ENCODE measurements at regions not wholly inside any gene's neighbourhood (a gene's known extent, or its start where the extent isn't known, plus 50 kb on each side); places are given as distances from the start of the nearest gene placed in this dataset.
"Not testable (repeated sequence)": the region's sequence is repeated elsewhere in the genome, so short reads cannot be mapped to it uniquely, and the experiment has no call there.

- DNase-seq (ENCODE audit: low read depth): no peak
These were observed 51.5 kb upstream of the DDR1 start for GRCh38 chr6:30832864-30833263.

- DNase-seq (ENCODE audit: low read depth): no peak
These were observed 53.9 kb upstream of the DDR1 start for GRCh38 chr6:30830438-30830837.

- DNase-seq (ENCODE audit: low read depth): no peak
These were observed 54.6 kb upstream of the DDR1 start for GRCh38 chr6:30829639-30830255.

GRCh38 chr6:30829033-30829432 lies 55.3 kb upstream of the DDR1 start:
- DNase-seq (ENCODE audit: low read depth): no peak

DNA sequence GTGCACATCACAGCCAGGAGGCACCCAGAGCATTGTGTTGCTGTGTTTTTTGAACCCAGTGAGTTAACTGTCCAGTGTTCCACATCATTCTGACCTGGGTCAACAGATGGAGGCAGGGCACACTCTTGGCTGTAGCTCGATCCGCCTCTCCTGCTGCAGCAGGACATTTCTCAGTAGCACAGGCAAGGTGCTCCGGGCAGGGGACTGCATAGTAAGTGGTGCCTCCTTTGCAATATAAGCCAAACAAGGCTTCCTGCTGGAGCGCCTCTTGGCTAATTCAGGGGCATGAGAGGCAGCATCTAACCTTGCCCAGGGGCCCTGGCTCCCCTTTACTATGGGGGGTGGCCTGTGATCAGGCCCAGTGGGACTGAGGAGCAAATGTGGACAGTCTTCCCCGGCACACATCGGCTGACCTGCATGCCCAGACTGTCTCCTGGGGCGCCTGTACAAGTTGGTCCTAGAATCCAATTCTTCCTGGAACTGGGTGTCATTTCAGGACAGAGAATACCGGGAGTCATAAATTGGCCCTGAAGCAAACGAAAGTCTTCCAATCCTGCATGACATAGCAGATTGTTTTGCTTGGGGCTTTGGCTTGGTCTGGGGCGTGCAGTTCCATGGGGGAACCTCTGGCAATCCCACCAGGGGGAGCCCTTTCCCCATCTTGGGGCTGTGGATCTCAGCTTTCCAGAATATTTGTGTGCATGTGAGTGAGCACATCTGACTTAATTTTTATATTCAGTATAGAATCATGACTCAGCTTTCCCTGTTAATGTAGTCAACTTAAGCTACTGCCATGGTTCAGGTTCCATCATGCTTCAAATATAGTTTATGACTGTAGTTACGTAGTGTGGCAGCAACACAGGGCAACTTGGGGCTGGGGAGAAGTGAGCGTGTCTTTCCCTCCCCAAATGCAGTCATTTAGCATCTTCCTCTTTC lies 56.0 kb upstream of the DDR1 start:
- peak; percentile 78 for DNase-seq (ENCODE audit: low read depth)

GRCh38 chr6:30826961-30827342 lies 57.4 kb upstream of the DDR1 start:
- DNase-seq (ENCODE audit: low read depth): no peak

DNA sequence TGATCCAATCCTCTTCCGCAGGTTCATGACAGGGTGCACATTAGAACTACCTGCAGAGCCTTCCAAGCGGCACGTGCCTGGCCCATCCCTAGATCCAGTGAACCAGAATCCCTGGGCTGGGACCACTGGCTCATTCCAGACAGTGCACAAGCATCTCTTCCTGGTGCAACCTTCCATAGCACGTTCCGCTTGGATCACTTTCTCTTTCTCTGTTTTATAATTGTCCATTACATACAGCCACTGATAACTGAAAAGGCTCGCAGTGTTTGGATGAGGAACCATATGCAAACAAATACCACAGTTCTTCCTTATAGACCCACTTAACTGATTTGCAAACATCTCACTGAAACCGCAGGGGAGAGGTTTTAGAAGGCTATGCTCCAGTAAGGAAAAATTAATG lies 59.6 kb upstream of the DDR1 start:
- no peak for DNase-seq (ENCODE audit: low read depth)

DNA sequence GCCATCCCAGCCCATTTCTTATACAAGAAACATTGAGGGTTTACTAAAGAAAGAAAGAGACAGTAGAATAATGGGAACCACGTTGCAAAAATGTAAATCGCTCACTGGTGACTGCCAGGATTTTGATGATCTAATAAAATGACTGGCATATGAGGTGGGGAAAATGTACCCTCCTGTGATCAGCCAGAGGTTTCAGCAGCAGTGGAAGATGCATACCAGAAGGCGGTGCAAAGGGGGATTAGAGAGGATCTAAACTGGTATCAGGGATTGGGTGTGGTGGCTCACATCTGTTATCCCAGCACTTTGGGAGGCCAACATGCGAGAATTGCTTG lies 60.8 kb upstream of the DDR1 start:
- DNase-seq (ENCODE audit: low read depth): no peak

DNA sequence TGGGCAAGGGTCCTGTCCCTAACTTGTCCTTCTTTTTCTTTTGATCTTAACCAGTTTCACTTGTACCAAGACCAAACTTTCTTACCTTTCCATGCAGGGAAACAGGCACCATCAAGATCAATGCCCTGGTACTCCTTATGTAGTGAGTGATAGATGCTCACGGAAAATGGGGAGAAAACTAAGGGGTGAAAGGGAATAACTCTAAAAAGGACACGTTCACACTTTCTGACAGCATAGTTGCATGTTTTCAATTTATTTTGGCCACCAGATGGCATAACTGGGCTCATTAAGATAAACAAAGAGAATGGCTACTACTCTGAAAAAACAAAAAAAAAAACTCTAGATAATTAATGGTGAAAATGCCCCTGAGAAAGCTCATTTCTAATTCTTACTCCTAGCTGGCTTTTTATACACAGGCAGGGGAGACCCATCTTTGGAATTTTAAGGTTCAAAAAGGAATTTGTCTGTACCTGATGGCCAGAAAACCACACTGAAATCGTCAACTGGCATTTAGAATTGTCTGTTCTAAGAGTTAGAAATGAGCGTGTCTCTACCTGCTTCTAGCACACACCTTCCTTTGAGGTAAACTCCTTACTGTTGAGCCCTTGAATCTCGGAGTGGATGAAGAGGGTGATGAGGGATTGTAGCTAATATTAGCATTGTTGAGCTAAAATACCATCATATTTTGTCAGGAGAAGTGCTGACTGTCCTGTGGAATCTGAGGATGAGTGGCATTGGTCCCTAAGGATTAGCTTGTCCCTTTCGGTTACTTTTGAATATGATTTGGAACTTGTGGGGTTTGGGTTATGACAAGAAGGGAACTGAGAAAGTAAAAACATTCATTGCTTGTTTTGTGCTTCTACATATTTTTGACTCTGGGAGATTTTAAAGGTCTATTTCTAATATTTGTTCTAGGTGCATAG lies 62.2 kb upstream of the DDR1 start:
- no peak for DNase-seq (ENCODE audit: low read depth)

DNA sequence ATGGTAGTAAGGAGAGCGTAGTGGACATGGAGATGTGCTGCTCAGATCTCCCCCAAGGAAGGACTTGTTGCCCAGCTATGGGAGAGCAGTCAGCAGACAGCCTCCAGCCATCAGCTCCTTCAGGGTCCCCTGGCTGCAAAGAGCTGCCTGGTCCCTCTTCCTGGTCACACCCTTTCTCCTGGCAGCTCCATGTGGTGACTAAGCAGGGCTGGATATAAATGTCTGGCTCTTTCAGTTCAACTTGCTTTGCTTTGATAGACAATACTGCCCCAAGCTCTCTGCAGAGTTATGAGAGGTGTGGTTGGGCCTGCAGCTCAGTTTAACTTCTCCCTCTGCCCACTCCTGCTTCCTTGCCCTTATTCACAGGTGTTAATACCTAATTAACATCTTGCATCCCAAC lies 64.1 kb upstream of the DDR1 start:
- DNase-seq (ENCODE audit: low read depth): peak; percentile 69

- DNase-seq (ENCODE audit: low read depth): no peak
These were observed 64.9 kb upstream of the DDR1 start for GRCh38 chr6:30819297-30819917.

- peak; percentile 62 for DNase-seq (ENCODE audit: low read depth)
These were observed 65.9 kb upstream of the DDR1 start for GRCh38 chr6:30818391-30818841.

DNA sequence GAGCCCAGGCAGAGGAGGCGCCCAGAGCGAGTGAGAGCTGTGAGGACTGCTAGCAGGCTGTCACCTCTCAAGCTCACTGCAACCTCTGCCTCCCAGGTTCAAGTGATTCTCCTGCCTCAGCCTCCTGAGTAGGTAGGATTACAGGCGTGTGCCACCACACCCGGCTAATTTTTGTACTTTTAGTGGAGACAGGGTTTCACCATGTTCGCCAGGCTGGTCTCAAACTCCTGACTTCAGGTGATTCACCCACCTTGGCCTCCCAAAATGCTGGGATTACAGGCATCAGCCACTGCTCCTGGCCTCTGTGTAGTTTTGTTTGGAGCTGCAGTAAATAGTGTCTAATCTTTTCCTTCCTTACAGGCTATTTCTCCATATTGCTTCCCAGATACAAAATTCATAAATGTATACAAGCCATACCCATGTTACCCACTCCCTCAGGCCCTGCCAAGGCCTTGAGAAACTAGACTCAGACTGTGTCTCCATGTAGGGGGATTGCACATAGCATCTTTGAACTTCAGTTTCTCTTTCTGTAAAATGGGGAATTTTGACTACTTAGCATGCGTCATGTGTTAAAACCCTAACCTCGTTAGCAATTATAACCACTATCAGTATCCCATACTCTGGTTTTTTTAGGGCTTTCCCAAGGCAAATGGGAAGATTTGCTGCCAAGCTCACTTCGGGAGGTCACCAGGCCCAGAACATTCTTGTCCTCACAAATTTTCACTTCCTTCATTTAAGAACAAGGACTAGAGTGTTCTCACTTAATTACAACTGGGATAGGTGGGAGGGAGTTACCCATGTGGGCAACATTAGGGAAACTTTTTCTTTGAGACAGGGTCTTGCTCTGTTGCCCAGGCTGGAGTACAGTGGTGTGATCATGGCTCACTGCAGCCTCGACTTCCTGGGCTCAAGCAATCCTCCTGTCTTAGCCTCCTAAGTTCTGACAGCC lies 67.3 kb upstream of the DDR1 start:
- no peak for DNase-seq (ENCODE audit: low read depth)

GRCh38 chr6:30816296-30816695 lies 68.0 kb upstream of the DDR1 start:
- not testable (repeated sequence) for DNase-seq (ENCODE audit: low read depth)

DNA sequence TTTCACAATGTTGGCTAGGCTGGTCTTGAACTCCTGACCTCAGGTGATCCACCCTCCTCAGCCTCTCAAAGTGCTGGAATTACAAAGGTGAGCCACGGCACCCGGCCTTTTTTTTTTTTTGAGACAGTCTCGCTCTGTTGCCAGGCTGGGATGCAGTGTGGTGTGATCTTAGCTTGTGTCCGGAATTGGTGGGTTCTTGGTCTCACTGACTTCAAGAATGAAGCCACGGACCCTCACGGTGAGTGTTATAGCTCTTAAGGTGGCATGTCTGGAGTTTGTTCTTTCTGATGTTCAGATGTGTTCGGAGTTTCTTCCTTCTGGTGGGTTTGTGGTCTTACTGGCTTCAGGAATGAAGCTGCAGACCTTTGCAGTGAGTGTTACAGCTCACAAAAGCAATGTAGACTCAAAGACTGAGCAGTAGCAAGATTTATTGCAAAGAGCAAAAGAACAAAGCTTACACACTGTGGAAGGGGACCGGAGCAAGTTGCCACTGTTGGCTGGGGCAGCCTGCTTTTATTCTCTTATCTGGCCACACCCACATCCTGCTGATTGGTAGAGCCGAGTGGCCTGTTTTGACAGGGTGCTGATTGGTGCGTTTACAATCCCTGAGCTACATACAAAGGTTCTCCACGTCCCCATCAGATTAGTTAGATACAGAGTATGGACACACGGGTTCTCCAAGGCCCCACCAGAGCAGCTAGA lies 69.1 kb upstream of the DDR1 start:
- not testable (repeated sequence) for DNase-seq (ENCODE audit: low read depth)

- DNase-seq (ENCODE audit: low read depth): no peak
These were observed 69.9 kb upstream of the DDR1 start for GRCh38 chr6:30814146-30815040.

- no peak for DNase-seq (ENCODE audit: low read depth)
These were observed 69.3 kb upstream of the IER3 start for GRCh38 chr6:30813631-30814145.

DNA sequence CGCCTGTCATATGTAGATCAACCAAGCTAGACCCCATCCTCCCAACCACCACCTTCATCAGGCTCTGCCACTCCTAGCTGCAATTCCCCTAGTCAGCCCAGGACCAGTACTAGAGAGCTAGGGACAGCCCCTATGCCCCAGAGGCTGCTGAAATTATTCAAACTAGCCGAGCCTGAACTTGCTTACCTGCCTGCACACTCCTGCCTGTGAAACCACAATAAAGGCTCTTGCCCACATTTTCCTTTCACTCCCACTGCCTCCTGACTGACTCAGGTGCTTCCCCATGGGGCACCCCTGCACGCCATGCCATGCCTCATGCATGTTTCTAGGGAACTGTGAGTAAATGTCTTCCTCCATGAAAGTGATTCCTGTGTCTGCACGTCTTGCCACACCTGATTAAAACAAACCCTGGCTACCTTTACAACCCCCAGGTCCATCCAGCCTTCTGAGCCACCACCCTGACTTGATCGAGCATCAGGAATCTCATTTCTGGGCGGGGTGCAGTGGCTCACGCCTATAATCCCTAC lies 66.5 kb upstream of the IER3 start:
- DNase-seq (ENCODE audit: low read depth): no peak

DNA sequence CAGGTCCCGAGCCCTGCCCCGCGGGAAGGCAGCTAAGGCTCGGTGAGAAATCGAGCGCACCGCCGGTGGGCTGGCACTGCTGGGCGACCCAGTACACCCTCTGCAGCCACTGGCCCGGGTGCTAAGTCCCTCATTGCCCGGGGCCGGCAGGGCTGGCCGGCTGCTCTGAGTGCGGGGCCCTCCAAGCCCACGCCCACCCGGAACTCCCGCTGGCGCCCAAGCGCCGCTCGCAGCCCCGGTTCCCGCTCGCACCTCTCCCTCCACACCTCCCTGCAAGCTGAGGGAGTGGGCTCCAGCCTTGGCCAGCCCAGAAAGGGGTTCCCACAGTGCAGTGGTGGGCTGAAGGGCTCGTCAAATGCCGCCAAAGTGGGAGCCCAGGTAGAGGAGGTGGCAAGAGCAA lies 63.2 kb upstream of the IER3 start:
- DNase-seq (ENCODE audit: low read depth): not testable (repeated sequence)
